HG03520 (cell line): ENCODE measurements at regions not wholly inside any gene's neighbourhood (a gene's known extent, or its start where the extent isn't known, plus 50 kb on each side); places are given as distances from the start of the nearest gene placed in this dataset.
"Not testable (repeated sequence)": the region's sequence is repeated elsewhere in the genome, so short reads cannot be mapped to it uniquely, and the experiment has no call there.

Source experiments
- ATAC-seq: cut with Tn5 transposase; IDR thresholded peaks from one replicate; pipeline ENCODE4 v1.9.1; 2021; ENCODE audit warnings: mild to moderate bottlenecking, moderate library complexity; ENCODE audit not compliant: unreplicated experiment

DNA sequence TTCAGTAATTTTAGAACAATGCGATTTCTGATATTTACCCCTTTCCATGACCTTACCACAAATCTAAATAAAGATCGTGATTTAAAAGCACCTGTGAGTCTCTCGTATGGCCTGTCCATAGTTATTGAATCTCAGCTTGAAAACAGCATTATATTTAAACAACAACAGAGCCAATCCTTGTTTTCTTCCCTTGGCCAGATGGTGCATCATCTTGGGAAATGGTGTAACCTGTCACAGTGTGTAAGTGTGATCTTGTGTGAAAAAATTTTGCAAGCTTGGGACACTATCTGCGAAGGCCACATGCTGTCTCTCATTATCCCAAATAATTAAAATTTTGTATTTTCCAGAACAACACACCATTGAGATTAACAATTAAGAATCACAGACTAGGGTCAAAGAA is 262.7 kb upstream of the SPHKAP start:
- ATAC-seq: no peak

DNA sequence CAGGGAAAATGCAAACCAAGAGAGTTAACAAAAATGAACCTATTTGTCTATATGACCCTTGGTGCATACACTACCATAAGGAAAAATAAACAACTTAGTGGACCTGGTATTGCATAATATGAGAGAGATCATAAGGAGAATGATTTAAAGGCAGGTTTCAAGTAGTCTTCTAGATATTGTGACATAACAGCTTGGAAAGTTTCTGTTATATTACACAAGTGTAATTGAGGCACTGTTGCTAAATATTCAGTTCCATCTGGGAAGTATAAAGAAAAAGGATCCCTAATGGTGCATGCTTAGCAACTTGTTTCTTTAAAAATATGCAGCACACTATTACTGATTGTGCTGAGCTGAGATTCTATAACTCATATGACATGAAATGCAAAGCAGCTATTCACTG is 252.2 kb upstream of the SPHKAP start:
- ATAC-seq: no peak

DNA sequence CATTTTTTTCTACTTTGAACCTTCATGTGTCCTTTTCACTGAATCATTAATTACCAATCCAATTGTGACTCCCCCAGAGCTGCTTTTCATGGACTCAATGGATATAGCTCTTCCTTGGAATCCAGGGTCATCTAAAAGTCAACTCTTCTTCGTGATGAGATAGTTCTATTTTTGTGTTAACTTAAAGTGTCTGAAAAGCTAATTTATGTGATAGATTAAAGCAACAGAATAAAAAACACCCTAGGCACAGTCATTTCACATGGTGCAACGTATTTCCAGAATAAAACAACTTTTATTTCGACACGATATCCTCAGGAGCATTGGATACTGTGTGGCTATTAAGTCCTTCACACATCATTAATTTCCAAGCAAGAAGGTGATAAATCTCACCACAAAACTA is 250.6 kb upstream of the SPHKAP start:
- no peak for ATAC-seq

DNA sequence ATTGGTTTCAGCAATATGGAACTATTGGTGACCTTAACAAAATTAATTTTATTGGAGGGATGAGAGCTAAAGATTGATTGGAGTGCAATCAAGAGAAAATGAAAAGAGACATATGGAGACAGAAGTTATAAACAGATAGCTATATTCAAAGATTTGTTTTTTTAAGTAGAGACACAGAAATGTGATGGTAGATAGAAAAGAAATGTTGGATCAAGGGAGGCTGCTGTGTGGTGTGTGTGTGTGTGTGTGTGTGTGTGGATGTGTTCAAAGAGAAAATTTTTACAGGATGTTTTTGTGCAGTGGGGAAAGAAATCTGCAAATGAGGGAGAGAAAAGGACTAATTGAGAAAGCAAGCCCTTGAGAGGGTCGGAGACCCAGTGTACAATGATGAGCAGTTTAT is 249.5 kb upstream of the SPHKAP start:
- ATAC-seq: no peak

DNA sequence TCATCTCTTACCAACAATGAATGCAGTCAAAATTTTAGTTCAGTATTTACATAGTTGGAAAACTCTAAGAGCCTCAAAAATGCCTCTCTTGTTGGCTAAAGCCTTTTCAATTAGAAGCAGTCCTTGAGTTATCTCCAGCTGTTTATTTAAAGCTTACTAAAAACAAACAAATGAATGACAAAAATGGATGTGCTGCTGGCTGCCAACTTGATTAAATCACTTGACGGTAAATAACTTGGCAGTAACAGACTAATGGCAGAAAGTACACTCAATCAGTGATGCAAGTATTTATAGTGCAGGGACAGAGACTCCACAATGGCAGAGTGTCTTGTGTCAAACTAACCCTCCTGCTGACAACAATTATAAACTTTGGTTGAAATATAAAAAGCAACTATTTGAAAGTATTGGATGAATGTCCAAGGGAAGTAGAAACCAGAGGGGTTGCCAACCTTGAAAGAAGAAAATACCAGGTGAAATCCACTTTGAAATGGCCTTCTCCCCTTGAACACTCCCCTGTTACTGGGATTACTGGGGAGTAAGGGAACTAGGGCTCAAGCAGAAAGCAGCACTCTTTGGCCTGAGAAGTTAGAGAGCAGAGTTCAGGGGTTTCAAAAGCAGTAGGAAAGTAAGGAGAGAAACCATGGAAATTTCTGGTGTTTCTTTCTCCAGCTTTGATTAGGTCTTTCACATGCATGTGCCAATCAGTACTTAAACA is 245.2 kb upstream of the SPHKAP start:
- ATAC-seq: no peak

DNA sequence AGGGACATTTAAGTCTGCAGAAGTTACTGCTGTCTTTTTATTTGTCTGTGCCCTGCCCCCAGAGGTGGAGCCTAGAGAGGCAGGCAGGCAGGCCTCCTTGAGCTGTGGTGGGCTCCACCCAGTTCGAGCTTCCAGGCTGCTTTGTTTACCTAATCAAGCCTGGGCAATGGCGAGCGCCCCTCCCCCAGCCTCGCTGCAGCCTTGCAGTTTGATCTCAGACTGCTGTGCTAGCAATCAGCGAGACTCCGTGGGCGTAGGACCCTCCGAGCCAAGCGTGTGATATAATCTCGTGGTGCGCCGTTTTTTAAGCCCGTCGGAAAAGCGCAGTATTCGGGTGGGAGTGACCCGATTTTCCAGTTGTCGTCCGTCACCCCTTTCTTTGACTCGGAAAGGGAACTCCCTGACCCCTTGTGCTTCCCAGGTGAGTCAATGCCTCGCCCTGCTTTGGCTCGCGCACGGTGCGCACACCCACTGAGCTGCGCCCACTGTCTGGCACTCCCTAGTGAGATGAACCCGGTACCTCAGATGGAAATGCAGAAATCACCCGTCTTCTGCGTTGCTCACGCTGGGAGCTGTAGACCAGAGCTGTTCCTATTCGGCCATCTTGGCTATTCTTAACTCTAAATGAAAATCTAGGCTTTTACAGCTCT is 244.0 kb upstream of the SPHKAP start:
- ATAC-seq: not testable (repeated sequence)

DNA sequence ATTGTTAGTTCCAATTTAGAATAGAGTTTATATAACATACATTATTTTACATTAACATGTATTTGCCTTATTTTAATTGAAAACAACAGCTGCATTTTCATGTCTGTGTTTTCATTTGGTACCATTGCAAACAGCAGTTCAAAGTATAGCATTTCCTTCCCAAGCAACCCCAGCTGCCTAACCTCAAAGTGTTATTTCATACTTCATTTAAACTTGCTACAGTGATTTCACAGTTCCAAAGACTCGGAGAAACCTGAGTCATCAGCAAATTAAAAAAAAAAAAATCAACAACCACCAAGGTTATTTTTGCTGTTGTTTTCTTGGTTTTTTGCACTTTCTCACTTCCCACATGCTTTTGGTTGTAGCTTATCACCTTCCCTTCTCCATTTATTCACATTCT is 236.5 kb upstream of the SPHKAP start:
- no peak for ATAC-seq

DNA sequence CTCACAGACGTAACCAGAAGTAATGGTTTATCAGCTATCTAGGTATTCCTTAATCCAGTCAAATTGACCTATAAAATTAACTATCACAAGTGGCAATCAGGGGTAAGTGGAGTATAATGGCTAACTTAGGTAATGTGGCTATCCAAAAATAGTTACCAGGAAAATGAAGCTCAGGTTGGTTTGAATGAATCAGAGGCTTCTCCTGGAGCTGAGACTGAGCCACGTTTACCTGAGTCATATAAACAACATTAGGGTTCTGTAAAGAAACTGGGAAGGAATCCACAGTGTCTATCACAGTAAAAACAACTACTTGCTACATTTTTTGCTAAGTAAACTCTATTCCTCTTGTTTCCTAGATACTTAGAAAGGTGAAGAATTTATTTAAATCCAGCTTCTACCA is 236.0 kb upstream of the SPHKAP start:
- ATAC-seq: no peak

DNA sequence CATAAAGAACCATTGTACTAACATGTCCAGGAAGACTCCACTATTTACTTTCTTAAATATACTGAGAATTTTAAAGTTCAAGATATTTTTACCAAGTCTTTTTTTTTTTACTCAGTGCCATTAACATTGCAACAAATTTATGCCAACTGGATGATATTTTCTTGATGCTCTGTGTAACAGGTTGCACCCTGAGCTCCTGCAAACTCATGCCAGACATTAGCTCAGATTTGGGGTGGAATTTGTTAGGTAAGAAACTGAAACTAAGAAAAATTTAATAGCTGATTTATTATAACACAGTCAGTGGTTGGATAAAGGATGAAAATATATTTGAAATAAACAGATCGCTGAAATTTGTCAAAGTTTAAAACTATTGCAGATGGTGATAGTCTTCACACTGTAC is 228.6 kb upstream of the SPHKAP start:
- no peak for ATAC-seq

DNA sequence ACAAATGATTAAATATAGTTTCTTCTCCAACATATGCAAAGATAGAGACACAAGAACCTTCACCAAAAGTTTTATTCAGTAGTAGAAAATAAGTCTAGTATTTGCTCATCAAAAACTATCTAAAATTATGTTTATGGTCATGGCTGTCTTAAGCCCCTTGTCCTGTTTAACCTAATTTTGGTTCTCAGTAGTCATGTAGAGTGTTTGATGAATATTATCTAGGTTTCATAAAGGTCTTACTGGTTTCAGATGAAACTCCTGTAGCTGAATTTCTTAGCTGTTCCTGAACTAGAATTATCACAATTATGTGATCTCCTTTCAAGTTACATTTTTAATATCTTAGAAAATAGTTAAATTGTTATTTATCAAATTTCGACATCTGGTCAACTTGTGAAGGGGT is 228.0 kb upstream of the SPHKAP start:
- no peak for ATAC-seq

DNA sequence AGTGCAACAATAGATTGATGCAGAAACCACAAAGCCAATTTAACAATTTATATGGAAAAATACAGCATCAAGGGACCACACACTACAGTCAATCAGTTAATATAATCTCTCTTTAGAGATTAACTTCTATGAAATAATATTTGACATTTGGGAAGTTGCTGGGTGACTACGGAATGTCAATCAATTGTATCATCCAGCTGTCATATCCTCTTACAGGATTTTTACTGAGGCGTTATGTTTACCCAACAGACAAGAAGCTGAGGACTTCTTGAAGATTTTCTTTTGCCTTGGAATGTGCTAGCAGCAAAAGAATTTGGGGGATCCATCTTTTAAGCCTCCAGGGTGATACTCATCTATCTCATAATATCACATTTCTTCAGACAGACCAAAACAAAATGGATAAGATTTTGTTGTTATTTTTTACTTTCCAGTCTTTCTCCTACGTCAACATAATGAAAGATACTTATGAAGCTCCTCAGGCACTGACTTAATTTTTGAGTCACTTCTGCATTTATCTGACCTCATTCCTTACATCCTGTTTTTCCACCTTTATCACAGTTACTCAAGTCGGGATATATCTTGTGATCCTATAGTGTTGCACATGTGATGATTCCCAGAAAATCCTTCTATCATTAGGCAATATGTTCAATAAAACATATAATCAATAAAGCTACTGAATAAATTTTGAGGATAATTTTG is 227.2 kb upstream of the SPHKAP start:
- no peak for ATAC-seq

DNA sequence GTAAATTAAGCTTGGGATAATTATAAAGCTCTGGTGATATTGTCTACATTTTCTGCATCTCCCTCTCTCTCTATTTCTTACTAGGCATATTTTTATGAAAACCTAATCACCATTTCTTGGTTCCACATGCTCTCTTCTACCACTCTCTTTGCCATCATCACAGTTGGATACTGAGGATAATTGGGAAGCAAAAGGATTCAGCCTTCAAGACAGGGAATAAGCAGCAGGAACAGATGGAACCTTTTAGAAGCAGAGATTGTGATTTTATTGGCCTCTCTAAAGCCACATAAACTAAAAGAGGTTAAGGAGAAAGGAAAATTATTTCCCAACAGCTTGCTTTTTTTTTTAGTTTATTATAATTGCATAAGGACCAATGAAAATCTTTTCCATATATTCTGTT is 226.3 kb upstream of the SPHKAP start:
- no peak for ATAC-seq

DNA sequence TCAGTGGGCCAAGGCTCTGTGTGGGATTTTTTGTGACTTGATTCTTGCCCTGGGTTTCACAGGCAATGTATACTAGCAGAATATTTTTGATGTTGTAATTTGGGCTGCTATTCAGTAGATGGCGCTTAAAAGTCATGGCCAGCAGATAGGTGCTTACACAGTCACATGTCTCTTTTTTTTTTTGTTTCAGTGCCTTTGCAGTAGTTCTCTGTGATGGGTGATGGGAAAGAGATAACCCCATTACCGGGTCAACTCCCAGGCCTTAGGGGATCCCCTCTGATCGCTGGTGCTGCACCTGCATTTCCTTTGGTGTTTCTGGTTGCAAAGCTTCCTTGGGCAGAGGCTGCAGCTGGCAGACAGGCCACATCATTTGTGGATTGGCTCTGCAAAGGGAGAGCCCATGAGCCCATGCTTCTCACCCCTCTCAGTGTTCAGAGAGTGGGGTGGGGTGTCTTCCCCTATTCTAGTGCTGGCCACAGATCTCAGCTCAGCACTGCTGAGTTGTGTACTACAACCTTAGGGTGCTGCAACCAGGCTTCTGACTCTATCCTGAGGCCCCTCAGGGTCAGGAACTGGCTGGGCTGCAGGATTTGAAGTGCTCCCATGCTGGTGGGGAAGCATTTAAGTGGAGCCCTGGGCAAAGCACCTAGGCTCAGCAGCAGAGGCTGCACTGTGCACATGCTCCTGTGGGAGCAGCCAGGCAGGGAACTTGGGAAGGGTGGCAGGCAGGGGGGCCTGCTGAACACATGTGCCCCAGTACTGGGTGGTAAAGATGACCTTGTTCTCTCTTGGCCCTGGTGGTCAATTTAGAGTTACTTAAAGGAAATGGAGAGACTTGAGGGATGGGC is 219.8 kb upstream of the SPHKAP start:
- ATAC-seq: no peak

DNA sequence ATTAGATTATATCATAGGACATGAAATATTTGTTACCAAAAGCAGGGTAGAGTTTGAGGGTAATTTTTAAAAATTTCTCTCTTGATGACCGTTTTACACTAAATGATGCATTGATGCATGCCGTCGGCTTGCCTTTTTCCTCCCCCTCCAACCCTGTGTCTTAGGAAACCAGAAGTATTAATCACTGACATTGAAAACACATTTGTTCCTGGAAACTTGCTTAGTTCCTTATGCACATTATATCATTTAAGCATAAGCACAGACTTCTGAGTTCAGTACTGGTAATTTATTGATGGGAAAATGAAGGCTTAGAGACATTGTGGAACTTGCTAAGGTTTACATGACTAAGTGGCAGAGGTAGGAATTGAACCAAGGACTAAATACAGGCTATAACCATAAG is 206.3 kb upstream of the SPHKAP start:
- no peak for ATAC-seq

DNA sequence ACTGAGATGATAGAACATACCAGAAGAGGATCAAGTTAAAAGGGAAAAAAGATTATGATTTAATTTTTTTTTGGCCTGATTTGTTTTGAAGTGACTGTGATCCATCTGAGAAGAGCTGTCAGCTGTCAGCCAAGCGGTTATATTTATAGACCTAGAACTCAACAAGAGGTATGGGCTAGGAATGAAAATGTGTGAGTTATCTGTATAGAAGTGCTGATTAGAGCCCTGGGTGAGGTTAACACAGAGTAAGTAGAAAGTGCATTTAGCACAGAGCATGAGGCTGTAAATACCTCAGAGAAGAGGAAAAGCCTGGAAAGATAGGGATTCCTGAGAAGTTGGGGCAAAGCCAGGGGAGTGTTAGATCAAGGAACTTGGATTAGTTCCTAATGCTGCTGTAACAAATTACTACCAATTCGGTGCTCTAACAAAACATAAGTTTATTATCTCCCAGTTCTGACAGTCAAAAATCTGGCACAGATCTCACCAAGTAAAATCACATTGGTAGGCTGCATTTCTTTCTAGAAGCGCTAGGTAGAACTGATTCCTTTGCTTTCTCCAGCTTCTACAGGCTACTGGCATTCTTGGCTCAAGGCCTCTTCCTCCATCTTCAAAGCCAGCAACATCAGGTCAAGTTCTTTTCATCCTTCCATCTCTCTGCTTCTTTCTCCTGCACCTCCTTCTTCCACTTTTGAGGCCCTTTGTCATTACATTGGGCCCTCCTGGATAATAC is 197.4 kb upstream of the SPHKAP start:
- no peak for ATAC-seq

DNA sequence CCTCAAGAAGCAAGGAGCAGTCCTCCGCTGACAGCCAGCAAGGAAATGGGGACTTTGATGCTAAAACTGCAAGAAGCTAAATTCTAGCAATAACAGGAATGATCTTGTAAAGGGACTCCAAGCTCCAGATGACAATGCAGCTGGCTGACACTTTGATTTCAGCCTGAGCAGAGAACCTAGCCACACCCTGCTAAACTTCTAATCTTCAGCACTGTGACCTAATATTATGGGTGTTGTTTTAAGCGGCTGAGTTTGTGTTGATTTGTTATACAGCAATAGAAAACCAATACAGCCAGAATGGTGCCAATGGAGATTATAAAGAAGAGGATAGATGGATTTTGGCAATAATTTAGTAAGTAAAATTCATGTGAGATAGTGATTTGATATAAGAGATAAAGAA is 196.7 kb upstream of the SPHKAP start:
- no peak for ATAC-seq

DNA sequence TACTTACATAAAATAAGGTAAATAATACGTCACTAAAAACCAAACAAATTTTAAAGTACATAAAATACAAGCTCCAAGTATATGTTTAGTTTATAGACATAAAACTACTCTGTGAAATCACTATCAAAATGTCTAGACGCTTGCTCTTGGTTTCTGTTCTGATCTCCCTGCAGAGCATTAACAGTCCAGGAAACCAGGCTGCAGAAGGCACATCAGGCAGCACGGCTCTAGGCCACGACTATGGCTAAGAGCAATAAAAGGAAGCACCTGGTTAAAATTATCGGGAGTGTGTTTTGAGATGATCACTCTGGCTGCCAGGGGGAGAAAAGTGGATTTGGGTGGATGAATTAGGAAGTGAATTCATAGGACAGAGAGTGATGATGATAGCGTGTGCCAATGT is 196.0 kb upstream of the SPHKAP start:
- no peak for ATAC-seq

DNA sequence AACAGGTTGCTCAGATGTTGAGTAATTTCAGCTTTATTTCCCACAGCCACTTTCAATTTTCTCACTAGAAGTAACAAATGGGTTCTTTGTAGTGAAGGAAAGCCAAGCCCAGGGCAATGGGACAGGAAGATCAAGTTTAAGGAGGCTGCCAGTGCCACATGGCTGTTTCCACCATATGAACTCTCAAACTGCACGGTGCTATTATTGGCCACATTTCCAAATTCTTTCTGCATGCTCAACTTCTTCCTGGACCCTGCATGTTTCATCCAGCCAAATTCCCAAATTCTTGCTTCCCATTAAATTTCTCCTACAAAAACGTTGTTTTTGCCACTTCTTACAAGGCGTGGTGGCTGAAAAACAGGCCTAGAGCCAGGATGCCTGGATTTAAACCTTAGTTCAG is 193.3 kb upstream of the SPHKAP start:
- no peak for ATAC-seq

DNA sequence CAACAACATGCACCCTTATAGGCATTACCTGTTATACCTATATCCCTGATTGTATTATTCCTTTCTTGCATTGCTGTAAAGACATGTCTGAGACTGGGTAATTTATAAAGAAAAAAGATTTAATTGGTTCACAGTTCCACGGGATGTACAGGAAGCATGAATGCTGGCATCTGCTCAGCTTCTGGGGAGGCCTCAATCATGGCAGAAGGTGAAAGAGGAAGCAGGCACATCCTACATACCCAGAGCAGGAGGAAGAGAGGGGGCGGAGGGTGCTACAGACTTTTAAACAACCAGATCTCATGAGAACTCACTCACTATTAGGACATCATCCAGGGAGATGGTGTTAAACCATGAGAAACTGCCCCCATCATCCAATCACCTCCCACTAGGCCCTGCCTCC is 191.7 kb upstream of the SPHKAP start:
- ATAC-seq: no peak

DNA sequence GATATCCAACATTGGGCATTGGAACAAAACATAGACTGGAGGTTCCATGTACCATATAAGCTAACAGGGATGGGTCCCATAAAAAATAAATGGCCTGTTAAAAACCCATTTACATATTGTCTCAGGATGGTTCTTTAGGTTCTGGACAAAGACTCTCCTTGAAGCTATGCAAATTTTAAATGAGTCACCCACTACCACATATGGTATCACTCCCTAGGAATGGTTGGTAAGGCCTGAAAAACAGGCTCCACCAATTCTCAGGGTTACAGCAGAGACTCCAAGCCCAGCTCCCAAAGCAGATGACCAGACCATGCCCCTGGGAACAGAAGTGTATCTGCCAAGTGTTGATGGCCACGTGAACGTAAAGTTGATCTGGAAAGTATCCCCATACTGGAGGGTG is 190.7 kb upstream of the SPHKAP start:
- ATAC-seq: no peak
